Thymus (tissue), 11 donors: ENCODE measurements at regions not wholly inside any gene's neighbourhood (a gene's known extent, or its start where the extent isn't known, plus 50 kb on each side); places are given as distances from the start of the nearest gene placed in this dataset.

ENCODE experiments used
- DNase-seq, 9 donors: peaks; one replicate each; pipeline ENCODE4 v3.0.0-alpha.2; 2013; ENCODE audit warnings: low spot score in 9 of 9, low read depth in 6 of 9, missing footprints in 1 of 9
- H3K27ac ChIP-seq, 2 donors: one replicate each; pipeline ENCODE4 v1.5.1; 2013; ENCODE audit warnings: control low read depth in 1 of 2, low read depth in 1 of 2, low read length in 1 of 2, mild to moderate bottlenecking in 1 of 2, moderate library complexity in 1 of 2
- H3K27me3 ChIP-seq, 2 donors: one replicate each; pipeline ENCODE4 v1.5.1; 2013; ENCODE audit warnings: low read length in 1 of 2; ENCODE audit not compliant: control insufficient read depth in 2 of 2, insufficient read depth in 1 of 2
- H3K36me3 ChIP-seq, 2 donors: one replicate each; pipeline ENCODE4 v1.5.1; 2013; ENCODE audit warnings: low read length in 1 of 2, mild to moderate bottlenecking in 1 of 2, moderate library complexity in 1 of 2; ENCODE audit not compliant: control insufficient read depth in 2 of 2, insufficient read depth in 2 of 2
- H3K4me1 ChIP-seq, 2 donors: one replicate each; pipeline ENCODE4 v1.5.1; 2013; ENCODE audit warnings: low read length in 2 of 2; ENCODE audit not compliant: control insufficient read depth in 2 of 2, insufficient read depth in 2 of 2
- H3K4me3 ChIP-seq, 2 donors: one replicate each; pipeline ENCODE4 v1.5.1; 2013; ENCODE audit warnings: low read length in 2 of 2, control low read depth in 1 of 2, mild to moderate bottlenecking in 1 of 2
- H3K9me3 ChIP-seq, 2 donors: one replicate each; pipeline ENCODE4 v1.5.1; 2013; ENCODE audit warnings: low read length in 1 of 2, mild to moderate bottlenecking in 1 of 2; ENCODE audit not compliant: control insufficient read depth in 2 of 2, insufficient read depth in 1 of 2
- WGBS: extraction: QIAGEN DNeasy Blood & Tissue Kit; methylation state at CpG from one replicate; pipeline ENCODE4 v1.1.7; 2013; 5-methylcytosine and 5-hydroxymethylcytosine counted together
- donor health status: healthy.

GRCh38 chr7:81114633-81115032 is 195.8 kb upstream of the SEMA3C start:
- WGBS = 99% methylated on average over 1 of the region's 1 CpG
- H3K9me3 ChIP-seq = no peaks in the 10 kb centered on the region
- H3K36me3 ChIP-seq = no peaks in the 10 kb centered on the region
- H3K27ac ChIP-seq = no peak overlapping the region
- no peak overlapping the region for H3K4me3 ChIP-seq
- no peaks in the 10 kb centered on the region for H3K4me1 ChIP-seq
- no peaks in the 10 kb centered on the region for H3K27me3 ChIP-seq
- no peak for DNase-seq

GRCh38 chr7:81112731-81113130 is 193.9 kb upstream of the SEMA3C start:
- no peak for DNase-seq

GRCh38 chr7:81111781-81112540 is 193.1 kb upstream of the SEMA3C start:
- 38% methylated on average over 11 of the region's 11 CpGs for WGBS
- no peaks in the 10 kb centered on the region for H3K9me3 ChIP-seq
- DNase-seq = no peak
- H3K4me1 ChIP-seq = no peaks in the 10 kb centered on the region
- H3K4me3 ChIP-seq = no peak overlapping the region
- no peaks in the 10 kb centered on the region for H3K36me3 ChIP-seq
- H3K27ac ChIP-seq = no peak overlapping the region
- no peaks in the 10 kb centered on the region for H3K27me3 ChIP-seq

More at GRCh38 chr7:81112731-81113130, 193.9 kb upstream of the SEMA3C start:
- H3K4me3 ChIP-seq = no peak overlapping the region
- no peak overlapping the region for H3K27ac ChIP-seq
- H3K27me3 ChIP-seq = no peaks in the 10 kb centered on the region
- H3K36me3 ChIP-seq = no peaks in the 10 kb centered on the region
- H3K9me3 ChIP-seq = no peaks in the 10 kb centered on the region
- 96% methylated on average over 1 of the region's 1 CpG for WGBS
- no peaks in the 10 kb centered on the region for H3K4me1 ChIP-seq

GRCh38 chr7:81111358-81111757 is 192.5 kb upstream of the SEMA3C start:
- no peaks in the 10 kb centered on the region for H3K9me3 ChIP-seq
- no peak overlapping the region for H3K27ac ChIP-seq
- no peaks in the 10 kb centered on the region for H3K4me1 ChIP-seq
- no peaks in the 10 kb centered on the region for H3K36me3 ChIP-seq
- H3K4me3 ChIP-seq = no peak overlapping the region
- no peaks in the 10 kb centered on the region for H3K27me3 ChIP-seq
- WGBS = 94% methylated on average over 1 of the region's 1 CpG
- DNase-seq = no peak

GRCh38 chr7:81110673-81111072 is 191.8 kb upstream of the SEMA3C start:
- H3K4me3 ChIP-seq = no peak overlapping the region
- 92% methylated on average over 2 of the region's 2 CpGs for WGBS
- H3K4me1 ChIP-seq = no peaks in the 10 kb centered on the region
- H3K9me3 ChIP-seq = no peaks in the 10 kb centered on the region
- H3K36me3 ChIP-seq = no peaks in the 10 kb centered on the region
- no peak for DNase-seq
- no peaks in the 10 kb centered on the region for H3K27me3 ChIP-seq
- H3K27ac ChIP-seq = no peak overlapping the region

GRCh38 chr7:81098213-81098612 is 179.4 kb upstream of the SEMA3C start:
- H3K4me3 ChIP-seq = no peak overlapping the region
- H3K4me1 ChIP-seq = no peaks in the 10 kb centered on the region
- 98% methylated on average over 3 of the region's 3 CpGs for WGBS
- H3K9me3 ChIP-seq = no peaks in the 10 kb centered on the region
- H3K27ac ChIP-seq = no peak overlapping the region
- no peak for DNase-seq
- H3K27me3 ChIP-seq = no peaks in the 10 kb centered on the region
- no peaks in the 10 kb centered on the region for H3K36me3 ChIP-seq

GRCh38 chr7:81094952-81095351 is 176.1 kb upstream of the SEMA3C start:
- H3K4me1 ChIP-seq = no peaks in the 10 kb centered on the region
- H3K4me3 ChIP-seq = no peak overlapping the region
- no peaks in the 10 kb centered on the region for H3K9me3 ChIP-seq
- DNase-seq = no peak
- no peaks in the 10 kb centered on the region for H3K27me3 ChIP-seq
- WGBS = 97% methylated on average over 3 of the region's 3 CpGs
- H3K27ac ChIP-seq = no peak overlapping the region
- no peaks in the 10 kb centered on the region for H3K36me3 ChIP-seq

- H3K27ac ChIP-seq = no peak overlapping the region
- H3K27me3 ChIP-seq = no peaks in the 10 kb centered on the region
- H3K4me3 ChIP-seq = no peak overlapping the region
- peaks cover 0 to 4% of the 10 kb centered on the region in 2 donors for H3K9me3 ChIP-seq
- DNase-seq = no peak
- H3K36me3 ChIP-seq = no peaks in the 10 kb centered on the region
- H3K4me1 ChIP-seq = no peaks in the 10 kb centered on the region
Observed at GRCh38 chr7:81081616-81082015, 162.8 kb upstream of the SEMA3C start.

- 96% methylated on average over 1 of the region's 1 CpG for WGBS
- H3K4me3 ChIP-seq = no peak overlapping the region
- no peaks in the 10 kb centered on the region for H3K36me3 ChIP-seq
- no peaks in the 10 kb centered on the region for H3K27me3 ChIP-seq
- DNase-seq = no peak
- peaks cover 0 to 5% of the 10 kb centered on the region in 2 donors for H3K9me3 ChIP-seq
- no peak overlapping the region for H3K27ac ChIP-seq
- no peaks in the 10 kb centered on the region for H3K4me1 ChIP-seq
Observed at GRCh38 chr7:81080553-81080952, 161.7 kb upstream of the SEMA3C start.
